HCT116 (cell line): ENCODE measurements at regions not wholly inside any gene's neighbourhood (a gene's known extent, or its start where the extent isn't known, plus 50 kb on each side); places are given as distances from the start of the nearest gene placed in this dataset.

Source experiments
- ATAC-seq: fragments of 200-7000 bp; cut with Tn5 transposase; 2 replicates; pipeline ENCODE4 v1.9.1; 2020; ENCODE audit warnings: mild to moderate bottlenecking, moderate library complexity
- BruUV-seq: library from RNA; stranded (reverse); fragments of 400-500 nt; replicated peaks from 2 replicates; lab custom pipeline; 2021; lab: Mats Ljungman, UMichigan
- CTCF ChIA-PET: fragments of 300-600 bp; sonication (Branson Sonifier 250); formaldehyde crosslinking; loops from one replicate; lab custom pipeline; 2021; ENCODE audit warnings: antibody characterized with exemption; lab: Charles Lee
- POLR2A ChIA-PET: fragments of 300-600, 350-600 bp; sonication (Branson Sonifier 250); formaldehyde crosslinking; loops from one replicate; lab custom pipeline; 2021; ENCODE audit warnings: antibody characterized with exemption; lab: Charles Lee
- RAD21 ChIA-PET, 2 experiments: fragments of 300-600 bp; sonication (Branson Sonifier 250); formaldehyde crosslinking; loops; one replicate each; lab custom pipeline; 2023; ENCODE audit warnings: low total read pairs in 2 of 2; ENCODE audit not compliant: uncharacterized antibody in 2 of 2, unreplicated experiment in 2 of 2, low non-redundant PET in 1 of 2; lab: Charles Lee
- DNase-seq: peaks from one replicate; pipeline ENCODE4 v3.0.0-alpha.2; 2010; ENCODE audit warnings: low read depth, low spot score
- H2AFZ ChIP-seq: fragments of 200-600 bp; shearing (Covaris generic), sonication (generic); 2 replicates; pipeline ENCODE4 v1.6.1; 2017; ENCODE audit warnings: low read depth, mixed run types, mixed read lengths, antibody characterized with exemption, low read length; ENCODE audit not compliant: poor library complexity, severe bottlenecking
- H3K27ac ChIP-seq: 2 replicates; pipeline ENCODE4 v1.5.1; 2012; ENCODE audit warnings: low read depth, low read length
- H3K27me3 ChIP-seq: fragments of 200-600 bp; sonication (generic); 2 replicates; pipeline ENCODE4 v1.6.1; 2016; ENCODE audit warnings: mixed run types, low read length, mixed read lengths; ENCODE audit not compliant: insufficient read depth
- H3K36me3 ChIP-seq, 2 experiments: fragments of 200-500 bp in 1 of 2; fragments of 200-600 bp in 1 of 2; sonication (Bioruptor generic) in 1 of 2; sonication (generic) in 1 of 2; 2 replicates each; pipeline versions ENCODE4 v1.5.1 to v1.6.1; 2014 to 2016; ENCODE audit warnings: low read length in 2 of 2, inconsistent platforms in 1 of 2, mixed read lengths in 1 of 2, mixed run types in 1 of 2; ENCODE audit not compliant: insufficient read depth in 2 of 2, control insufficient read depth in 1 of 2
- H3K4me1 ChIP-seq, 2 experiments: fragments of 200-600 bp in 1 of 2; sonication (generic) in 1 of 2; 2 replicates each; pipeline versions ENCODE4 v1.5.1 to v1.6.1; 2012 to 2017; ENCODE audit warnings: low read length in 2 of 2, inconsistent platforms in 1 of 2, mild to moderate bottlenecking in 1 of 2, mixed read lengths in 1 of 2, mixed run types in 1 of 2, moderate library complexity in 1 of 2; ENCODE audit not compliant: insufficient read depth in 2 of 2, control insufficient read depth in 1 of 2
- H3K4me2 ChIP-seq: fragments of 200-600 bp; sonication (generic); 2 replicates; pipeline ENCODE4 v1.6.1; 2017; ENCODE audit warnings: mixed run types, low read length, mixed read lengths
- H3K4me3 ChIP-seq, 2 experiments: fragments of 200-600 bp in 1 of 2; sonication (generic) in 1 of 2; replicated peaks in 1 of 2; 2 replicates each; pipeline ENCODE4 v1.5.1; 2011 to 2016; ENCODE audit warnings: low read length in 2 of 2, control low read depth in 1 of 2, low read depth in 1 of 2, mild to moderate bottlenecking in 1 of 2, mixed read lengths in 1 of 2, mixed run types in 1 of 2
- H3K79me2 ChIP-seq: fragments of 200-600 bp; sonication (generic); 2 replicates; pipeline ENCODE4 v1.6.1; 2017; ENCODE audit warnings: mild to moderate bottlenecking, mixed run types, low read length, moderate library complexity, mixed read lengths; ENCODE audit not compliant: insufficient read depth
- H3K9ac ChIP-seq: fragments of 200-600 bp; sonication (generic); 2 replicates; pipeline ENCODE4 v1.6.1; 2016; ENCODE audit warnings: low read length, mixed read lengths
- H3K9me2 ChIP-seq: fragments of 200-600 bp; sonication (generic), shearing (Covaris generic); 2 replicates; pipeline ENCODE4 v1.6.1; 2017; ENCODE audit warnings: mixed run types, mild to moderate bottlenecking, moderate library complexity; ENCODE audit not compliant: insufficient read depth
- H3K9me3 ChIP-seq, 2 experiments: fragments of 200-500 bp in 1 of 2; fragments of 200-600 bp in 1 of 2; sonication (Bioruptor generic) in 1 of 2; sonication (generic) in 1 of 2; 2 replicates each; pipeline ENCODE4 v1.6.1; 2014 to 2017; ENCODE audit warnings: low read length in 2 of 2, mixed read lengths in 2 of 2, inconsistent platforms in 1 of 2, low read depth in 1 of 2, mild to moderate bottlenecking in 1 of 2, mixed run types in 1 of 2, moderate library complexity in 1 of 2; ENCODE audit not compliant: control insufficient read depth in 1 of 2, insufficient read depth in 1 of 2
- H4K20me1 ChIP-seq: fragments of 200-600 bp; sonication (generic), shearing (Covaris generic); 2 replicates; pipeline ENCODE4 v1.6.1; 2017; ENCODE audit warnings: mixed run types, mild to moderate bottlenecking, moderate library complexity; ENCODE audit not compliant: insufficient read depth
- ATF3 ChIP-seq: IDR thresholded peaks from 2 replicates; pipeline ENCODE4 v1.6.1; 2012
- EGR1 ChIP-seq: IDR thresholded peaks from 2 replicates; pipeline ENCODE4 v1.6.1; 2012; ENCODE audit warnings: low read depth
- EZH2 ChIP-seq: fragments of 200-600 bp; sonication (generic); IDR thresholded peaks from 2 replicates; pipeline ENCODE4 v1.6.1; 2017; ENCODE audit warnings: antibody characterized with exemption, mixed run types
- EZH2phosphoT487 ChIP-seq: fragments of 200-600 bp; IDR thresholded peaks from 2 replicates; pipeline ENCODE4 v1.6.1; 2018; ENCODE audit warnings: antibody characterized with exemption, borderline replicate concordance
- POLR2AphosphoS5 ChIP-seq: IDR thresholded peaks from 2 replicates; pipeline ENCODE4 v1.6.1; 2011; ENCODE audit warnings: mild to moderate bottlenecking, low read depth, low read length, moderate library complexity
- RAD21 ChIP-seq: IDR thresholded peaks from 2 replicates; pipeline ENCODE4 v1.6.1; 2012; ENCODE audit warnings: low read depth, mild to moderate bottlenecking
- SIN3A ChIP-seq: IDR thresholded peaks from 2 replicates; pipeline ENCODE4 v1.6.1; 2012; ENCODE audit warnings: low read depth
- SP1 ChIP-seq: IDR thresholded peaks from 2 replicates; pipeline ENCODE4 v1.6.1; 2012; ENCODE audit warnings: low read depth
- ZFX ChIP-seq: fragments of 450-650 bp; IDR thresholded peaks from 2 replicates; pipeline ENCODE4 v1.6.1; 2017
- ZNF274 ChIP-seq: fragments of 200-500 bp; sonication (Bioruptor generic); IDR thresholded peaks from 2 replicates; pipeline ENCODE4 v1.6.1; 2014; ENCODE audit warnings: mild to moderate bottlenecking, low read depth, low read length, inconsistent platforms
- intact Hi-C: fragments of 100-400 bp; cut with micrococcal nuclease; formaldehyde crosslinking; loops from 2 replicates; pipeline ENCODE4 v1.10.0; 2022

- TF ChIP-seq SP1 (no peak), EGR1 (no peak), ATF3 (no peak), ZNF274 (no peak), EZH2phosphoT487 (no peak), EZH2 (no peak), ZFX (no peak), RAD21 (no peak)
Observed at GRCh38 chr22:27462190-27462589, 339.4 kb downstream of the MN1 start (continued).

GRCh38 chr22:27463121-27463660 is 338.4 kb downstream of the MN1 start:
- Histone ChIP-seq H2AFZ (no peak overlapping the region), H3K4me2 (no peak overlapping the region), H3K9me3 (no peaks in the 10 kb centered on the region), H3K9me2 (no peaks in the 10 kb centered on the region), H3K27ac (no peak overlapping the region), H3K4me3 (no peak overlapping the region), H4K20me1 (no peaks in the 10 kb centered on the region), H3K27me3 (peaks cover 37% of the 10 kb centered on the region), H3K79me2 (no peaks in the 10 kb centered on the region), H3K4me1 (peaks cover 0 to 16% of the 10 kb centered on the region in 2 experiments; a peak in 2 of 4 replicates), H3K36me3 (no peaks in the 10 kb centered on the region), H3K9ac (no peak overlapping the region)
- POLR2A ChIA-PET, result no interaction called here
- DNase-seq (no peak), ATAC-seq (no peak)
- CTCF ChIA-PET, result no interaction called here
- RAD21 ChIA-PET, result no interaction called here
- intact Hi-C loops, result no loop called here
- BruUV-seq, result no TSS peak
- TF ChIP-seq SIN3A (no peak), POLR2AphosphoS5 (no peak), EGR1 (no peak)
- TF ChIP-seq, all 23 proteins: peak for 0
